Gastrocnemius medialis (tissue), 4 donors: ENCODE measurements at regions not wholly inside any gene's neighbourhood (a gene's known extent, or its start where the extent isn't known, plus 50 kb on each side); places are given as distances from the start of the nearest gene placed in this dataset.

Experiments used
- ATAC-seq, 2 donors: fragments of 150-250 bp; one replicate each; pipeline ENCODE4 v1.9.1; 2016
- DNase-seq, 2 donors: peaks; one replicate each; pipeline ENCODE4 v3.0.0-alpha.2; 2019
- H3K27ac ChIP-seq, 4 donors: fragments of 200-600 bp; sonication (generic); 1 replicate in 1 of 4; 2 replicates in 3 of 4; pipeline ENCODE4 v1.5.1; 2016 to 2018; ENCODE audit warnings: mild to moderate bottlenecking in 2 of 4, moderate library complexity in 1 of 4
- H3K27me3 ChIP-seq, 3 donors: fragments of 200-600 bp; sonication (generic) in 2 of 3; 1 replicate in 1 of 3; 2 replicates in 2 of 3; pipeline versions ENCODE4 v1.5.1 to v1.6.0; 2016 to 2019; ENCODE audit warnings: mild to moderate bottlenecking in 1 of 3, moderate library complexity in 1 of 3
- H3K36me3 ChIP-seq, 2 donors: fragments of 200-600 bp; sonication (generic) in 1 of 2; one replicate each; pipeline ENCODE4 v1.5.1; 2017 to 2018
- H3K4me1 ChIP-seq, 2 donors: fragments of 200-600 bp; sonication (generic) in 1 of 2; one replicate each; pipeline ENCODE4 v1.5.1; 2016 to 2017; ENCODE audit warnings: mild to moderate bottlenecking in 2 of 2
- H3K4me3 ChIP-seq, 4 donors: fragments of 200-600 bp; sonication (generic) in 3 of 4; 1 replicate in 1 of 4; 2 replicates in 3 of 4; pipeline ENCODE4 v1.5.1; 2016 to 2019; ENCODE audit warnings: mild to moderate bottlenecking in 2 of 4
- H3K9me3 ChIP-seq, 3 donors: fragments of 200-600 bp; sonication (generic) in 2 of 3; 1 replicate in 1 of 3; 2 replicates in 2 of 3; pipeline ENCODE4 v1.5.1; 2016 to 2019
- CTCF ChIP-seq, 5 experiments: fragments of 450-650 bp in 3 of 5; fragments of 200-600 bp in 2 of 5; sonication (generic) in 2 of 5; IDR thresholded peaks in 4 of 5; conservative IDR thresholded peaks in 1 of 5; 1 replicate in 4 of 5; 2 replicates in 1 of 5; pipeline ENCODE4 v1.5.1; 2016 to 2019; ENCODE audit warnings: antibody characterized with exemption in 5 of 5, mild to moderate bottlenecking in 3 of 5, moderate library complexity in 3 of 5
- POLR2A ChIP-seq, 2 donors: fragments of 450-650 bp; IDR thresholded peaks; one replicate each; pipeline ENCODE4 v1.6.1; 2017; ENCODE audit warnings: antibody characterized with exemption in 2 of 2, mild to moderate bottlenecking in 2 of 2, moderate library complexity in 2 of 2
- in situ Hi-C, 4 donors: fragments of 200-750 bp; cut with MboI; loops; one replicate each; pipeline versions ENCODE4 v1.15.0 to v1.8.0; 2017; ENCODE audit warnings: low sequenced_read_pairs in 4 of 4
- intact Hi-C: fragments of 100-400 bp; cut with DNase I; formaldehyde crosslinking; loops from one replicate; pipeline ENCODE4 v1.15.1; 2023; ENCODE audit warnings: low total_unique reads

DNA sequence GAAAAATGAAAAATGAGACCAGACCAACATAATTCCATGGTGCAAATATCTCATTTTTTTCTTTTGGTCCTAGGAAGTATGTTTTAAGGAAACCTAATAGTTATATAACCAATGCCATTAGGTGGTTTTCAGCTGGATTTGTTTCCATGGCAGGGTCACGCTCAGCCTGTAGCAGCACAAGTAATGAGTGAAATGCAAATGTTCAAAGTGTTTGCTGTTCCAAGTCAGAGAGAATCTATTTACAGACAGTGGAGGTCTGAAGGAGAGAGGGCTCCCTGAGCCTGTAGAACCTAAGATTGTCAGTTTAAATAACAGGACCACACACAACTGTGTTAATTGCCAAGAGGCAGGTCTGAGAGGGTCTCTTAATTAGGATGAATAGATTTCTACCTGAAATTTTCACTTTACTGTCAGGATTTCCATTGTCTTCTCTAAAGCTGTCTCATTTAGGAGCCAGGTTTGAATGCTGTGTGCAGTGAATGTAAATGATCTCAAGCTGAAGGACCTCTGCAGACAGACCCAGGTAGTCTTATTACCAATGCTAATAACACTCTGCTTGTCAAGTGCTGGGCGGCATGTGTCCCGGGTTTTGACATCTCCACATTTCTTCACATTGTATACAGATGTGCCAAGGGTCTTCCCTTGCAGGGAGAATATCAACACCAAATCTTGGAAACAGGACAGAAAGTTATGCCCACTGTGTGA lies 317.3 kb upstream of the NECTIN3 start:
- Histone ChIP-seq H3K27me3 (no peaks in the 10 kb centered on the region), H3K27ac (no peak overlapping the region), H3K4me1 (no peaks in the 10 kb centered on the region), H3K9me3 (no peaks in the 10 kb centered on the region), H3K36me3 (no peaks in the 10 kb centered on the region), H3K4me3 (no peak overlapping the region)
- ATAC-seq (no peak), DNase-seq (no peak)
- intact Hi-C loops (no loop called here), in situ Hi-C loops (no loop called here)
- no peak for TF ChIP-seq POLR2A (IDR thresholded peaks at IDR 0.05)
- no peak for TF ChIP-seq CTCF (IDR thresholded peaks at IDR 0.05 in 4 of 5, conservative IDR thresholded peaks at IDR 0.05 in 1 of 5)

DNA sequence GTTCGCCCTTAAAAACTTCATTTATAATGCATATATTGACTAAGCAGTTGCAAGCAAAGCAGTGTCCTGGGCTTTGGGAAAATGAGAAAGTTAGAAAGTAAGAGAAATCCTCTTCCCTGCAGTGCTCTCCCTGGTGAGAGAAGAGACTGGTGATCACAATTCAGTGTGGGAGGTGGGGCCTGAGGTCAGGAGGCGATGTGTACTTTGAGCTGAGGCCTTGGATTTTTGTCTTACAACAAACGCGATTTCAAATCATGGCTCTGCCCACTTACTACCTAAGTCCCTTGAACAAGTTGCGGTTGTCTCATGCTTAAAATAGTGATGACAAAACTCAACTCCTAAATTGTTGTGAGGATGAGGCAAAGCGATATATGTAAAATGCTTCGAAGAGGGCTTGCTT lies 316.3 kb upstream of the NECTIN3 start:
- in situ Hi-C loops: no loop called here
- Histone ChIP-seq H3K27me3 (no peaks in the 10 kb centered on the region), H3K36me3 (no peaks in the 10 kb centered on the region), H3K4me1 (no peaks in the 10 kb centered on the region), H3K4me3 (no peak overlapping the region), H3K9me3 (no peaks in the 10 kb centered on the region), H3K27ac (no peak overlapping the region)
- DNase-seq (no peak), ATAC-seq (no peak)
- intact Hi-C loops: no loop called here
- no peak for TF ChIP-seq POLR2A (IDR thresholded peaks at IDR 0.05)
- TF ChIP-seq CTCF (IDR thresholded peaks at IDR 0.05 in 4 of 5, conservative IDR thresholded peaks at IDR 0.05 in 1 of 5): no peak

- intact Hi-C loops (no loop called here), in situ Hi-C loops (no loop called here)
- Histone ChIP-seq H3K27me3 (no peaks in the 10 kb centered on the region), H3K9me3 (no peaks in the 10 kb centered on the region), H3K36me3 (no peaks in the 10 kb centered on the region), H3K4me1 (no peaks in the 10 kb centered on the region), H3K27ac (no peak overlapping the region), H3K4me3 (no peak overlapping the region)
- DNase-seq: no peak
- no peak for TF ChIP-seq CTCF (IDR thresholded peaks at IDR 0.05 in 4 of 5, conservative IDR thresholded peaks at IDR 0.05 in 1 of 5)
- no peak for ATAC-seq
Measured at GRCh38 chr3:110756705-110757104, 314.9 kb upstream of the NECTIN3 start.

DNA sequence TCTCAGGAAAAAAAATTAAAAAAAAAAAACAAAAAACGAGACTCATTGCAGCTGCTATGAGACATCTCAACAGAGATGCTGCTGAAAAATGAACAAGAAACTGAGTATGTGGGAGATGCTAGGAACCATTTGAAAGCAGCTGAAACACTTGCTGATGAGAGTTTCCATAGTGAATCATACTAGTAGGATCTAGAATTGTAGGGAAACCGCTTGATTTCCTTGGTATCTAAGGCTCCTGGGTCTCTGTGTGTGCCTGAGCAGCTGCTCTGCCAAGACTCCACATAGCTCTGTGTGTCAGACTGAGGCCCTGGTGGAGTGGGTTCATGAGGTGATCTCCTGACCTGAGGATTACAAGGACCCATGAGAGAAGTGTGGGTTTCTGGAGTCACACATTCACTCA lies 313.4 kb upstream of the NECTIN3 start:
- no peaks in the 10 kb centered on the region for H3K4me1 ChIP-seq
- no peak for DNase-seq
- H3K27ac ChIP-seq: no peak overlapping the region
- in situ Hi-C loops (no loop called here), intact Hi-C loops (no loop called here)
- ATAC-seq: no peak
- H3K27me3 ChIP-seq: no peaks in the 10 kb centered on the region
- H3K9me3 ChIP-seq: no peaks in the 10 kb centered on the region
- TF ChIP-seq CTCF (IDR thresholded peaks at IDR 0.05 in 4 of 5, conservative IDR thresholded peaks at IDR 0.05 in 1 of 5) (no peak), POLR2A (IDR thresholded peaks at IDR 0.05) (no peak)
- H3K4me3 ChIP-seq: no peak overlapping the region
- H3K36me3 ChIP-seq: no peaks in the 10 kb centered on the region

GRCh38 chr3:110767156-110767555 lies 304.5 kb upstream of the NECTIN3 start:
- Histone ChIP-seq H3K9me3 (no peaks in the 10 kb centered on the region), H3K4me1 (no peaks in the 10 kb centered on the region), H3K27me3 (no peaks in the 10 kb centered on the region), H3K4me3 (no peak overlapping the region), H3K27ac (no peak overlapping the region), H3K36me3 (no peaks in the 10 kb centered on the region)
- TF ChIP-seq CTCF (IDR thresholded peaks at IDR 0.05 in 4 of 5, conservative IDR thresholded peaks at IDR 0.05 in 1 of 5): no peak
- no peak for TF ChIP-seq POLR2A (IDR thresholded peaks at IDR 0.05)
- DNase-seq (no peak), ATAC-seq (no peak)
- intact Hi-C loops: no loop called here
- in situ Hi-C loops: no loop called here
